K562 (cell line): ENCODE measurements at regions not wholly inside any gene's neighbourhood (a gene's known extent, or its start where the extent isn't known, plus 50 kb on each side); places are given as distances from the start of the nearest gene placed in this dataset.

Source experiments
- ATAC-seq: fragments of 200-7000 bp; cut with Tn5 transposase; 3 replicates; pipeline ENCODE4 v1.9.1; 2020; ENCODE audit warnings: moderate library complexity
- BruUV-seq: library from RNA; stranded (reverse); fragments of 400-500 nt; replicated peaks from 2 replicates; lab custom pipeline; 2021; lab: Mats Ljungman, UMichigan
- CTCF ChIA-PET: fragments of 300-600 bp; formaldehyde crosslinking; extraction: SDS; loops from one replicate; lab custom pipeline; 2021; ENCODE audit warnings: low intra/inter-chr PET ratio; lab: Yijun Ruan, JAX
- POLR2A ChIA-PET: fragments of 300-600, 350-650 bp; sonication (Branson Sonifier 250); formaldehyde crosslinking; extraction: SDS; loops from one replicate; lab custom pipeline; 2021; ENCODE audit warnings: antibody characterized with exemption, inconsistent platforms; lab: Yijun Ruan, JAX
- DNase-seq, 4 experiments: peaks; one replicate each; pipeline versions ENCODE4 v3.0.0 to v3.0.0-alpha.2; 2011 to 2018; ENCODE audit warnings: low spot score in 3 of 4, mixed read lengths in 3 of 4; ENCODE audit errors: extremely low read depth in 1 of 4
- FAIRE-seq: peaks from 2 replicates; lab custom pipeline; 2011; peaks lifted over from hg19 to GRCh38; lab: Jason Lieb, UNC
- H2AFZ ChIP-seq: 2 replicates; pipeline ENCODE4 v1.6.0; 2011; ENCODE audit warnings: low read depth, low read length, control low read depth, inconsistent platforms
- H3K27ac ChIP-seq: fragments of 200-600 bp; 3 replicates; pipeline ENCODE4 v1.8.0; 2011; ENCODE audit warnings: low read depth, mild to moderate bottlenecking, control low read depth, inconsistent platforms, low read length, moderate library complexity, mixed read lengths; ENCODE audit errors: extremely low read depth
- H3K27me3 ChIP-seq, 2 experiments: fragments of 300-600 bp in 1 of 2; 2 replicates in 1 of 2; 3 replicates in 1 of 2; pipeline versions ENCODE4 v1.6.0 to v1.8.0; 2011; ENCODE audit warnings: inconsistent platforms in 2 of 2, low read length in 2 of 2, mild to moderate bottlenecking in 1 of 2, mixed read lengths in 1 of 2, moderate library complexity in 1 of 2; ENCODE audit not compliant: control insufficient read depth in 2 of 2, insufficient read depth in 2 of 2
- H3K36me3 ChIP-seq: fragments of 300-600 bp; 3 replicates; pipeline ENCODE4 v1.8.0; 2011; ENCODE audit warnings: mild to moderate bottlenecking, low read length, inconsistent platforms; ENCODE audit not compliant: control insufficient read depth, insufficient read depth
- H3K4me1 ChIP-seq, 2 experiments: fragments of 200-600 bp in 1 of 2; replicated peaks in 1 of 2; 2 replicates in 1 of 2; 3 replicates in 1 of 2; pipeline versions ENCODE4 v1.5.1 to v1.8.0; 2011; ENCODE audit warnings: inconsistent platforms in 2 of 2, low read length in 2 of 2, mild to moderate bottlenecking in 1 of 2, mixed read lengths in 1 of 2, moderate library complexity in 1 of 2; ENCODE audit not compliant: control insufficient read depth in 2 of 2, insufficient read depth in 2 of 2
- H3K4me2 ChIP-seq: 2 replicates; pipeline ENCODE4 v1.6.1; 2011; ENCODE audit warnings: low read length, control low read depth, inconsistent platforms, mixed read lengths; ENCODE audit not compliant: insufficient read depth
- H3K4me3 ChIP-seq: fragments of 200-600 bp; sonication (generic), shearing (Covaris generic); 2 replicates; pipeline ENCODE4 v1.5.1; 2016; ENCODE audit warnings: control low read depth, inconsistent platforms
- H3K79me2 ChIP-seq: fragments of 200-600 bp; 3 replicates; pipeline ENCODE4 v1.8.0; 2011; ENCODE audit warnings: low read length, inconsistent platforms; ENCODE audit not compliant: control insufficient read depth, insufficient read depth
- H3K9ac ChIP-seq, 2 experiments: 2 replicates each; pipeline versions ENCODE4 v1.6.0 to v1.6.1; 2011; ENCODE audit warnings: low read depth in 2 of 2, low read length in 2 of 2, control low read depth in 1 of 2, inconsistent platforms in 1 of 2, mild to moderate bottlenecking in 1 of 2, mixed read lengths in 1 of 2; ENCODE audit not compliant: insufficient read depth in 1 of 2
- H3K9me1 ChIP-seq: one replicate; pipeline ENCODE4 v1.6.0; 2011; ENCODE audit warnings: inconsistent platforms, mild to moderate bottlenecking, low read length, moderate library complexity; ENCODE audit not compliant: control insufficient read depth, insufficient read depth
- H3K9me3 ChIP-seq: replicated peaks from 2 replicates; pipeline ENCODE4 v1.5.1; 2011; ENCODE audit warnings: low read depth, low read length, inconsistent platforms; ENCODE audit not compliant: control insufficient read depth, insufficient read depth
- H4K20me1 ChIP-seq: replicated peaks from 2 replicates; pipeline ENCODE4 v1.6.1; 2011; ENCODE audit warnings: low read length, inconsistent platforms, mixed read lengths; ENCODE audit not compliant: control insufficient read depth, insufficient read depth
- FOXA1 ChIP-seq: fragments of 450-650 bp; IDR thresholded peaks from 2 replicates; pipeline ENCODE4 v1.6.1; 2016; ENCODE audit warnings: mild to moderate bottlenecking, borderline replicate concordance
- MGA ChIP-seq: fragments of 450-650 bp; IDR thresholded peaks from 2 replicates; pipeline ENCODE4 v1.6.1; 2016; ENCODE audit warnings: mild to moderate bottlenecking, moderate library complexity
- NR2C1 ChIP-seq, 2 experiments: fragments of 450-650 bp; IDR thresholded peaks; 2 replicates each; pipeline ENCODE4 v1.6.1; 2017; ENCODE audit warnings: mild to moderate bottlenecking in 2 of 2, antibody characterized with exemption in 1 of 2, inconsistent platforms in 1 of 2, missing compliant biosample characterization in 1 of 2, missing genetic modification characterization in 1 of 2
- RBM39 ChIP-seq: fragments of 200-400 bp; formaldehyde crosslinking; optimal IDR thresholded peaks from 2 replicates; pipeline ENCODE3; 2018; ENCODE audit warnings: low read depth, low read length
- RHOXF2B ChIP-seq: fragments of 250-450 bp; sonication (Bioruptor Pico); conservative IDR thresholded peaks from 2 replicates; pipeline ENCODE4 v1.5.1; 2021
- WGBS: fragments of 100-300 bp; shearing (Covaris generic); methylation state at CpG from one replicate; pipeline ENCODE4 v1.1.6; 2016; ENCODE audit warnings: low coverage, mixed read lengths; ENCODE audit not compliant: insufficient coverage; ENCODE audit errors: missing lambda C conversion rate; 5-methylcytosine and 5-hydroxymethylcytosine counted together
- in situ Hi-C: fragments of 300-500 bp; cut with MboI; formaldehyde crosslinking; loops from 4 replicates; pipeline ENCODE4 v1.15.0; 2018; ENCODE audit warnings: inconsistent platforms, mixed read lengths
- intact Hi-C: fragments of 100-400 bp; cut with micrococcal nuclease; formaldehyde crosslinking; loops from 2 replicates; pipeline ENCODE4 v1.14.2; 2022

GRCh38 chr7:26022982-26023381 is 129.0 kb upstream of the NFE2L3 start:
- DNase-seq (no peak), ATAC-seq (no peak), FAIRE-seq (no peak)
- intact Hi-C loops = no loop called here
- TF ChIP-seq RHOXF2B (CRISPR knock-in tag) = no peak
- Histone ChIP-seq H2AFZ (no peak overlapping the region), H3K79me2 (no peaks in the 10 kb centered on the region), H3K9me3 (no peaks in the 10 kb centered on the region), H3K9me1 (no peaks in the 10 kb centered on the region), H3K4me1 (no peaks in the 10 kb centered on the region), H3K4me3 (no peak overlapping the region), H3K27ac (no peak overlapping the region), H3K9ac (no peak overlapping the region), H4K20me1 (no peaks in the 10 kb centered on the region), H3K27me3 (peaks cover 1 to 8% of the 10 kb centered on the region in 2 experiments), H3K36me3 (no peaks in the 10 kb centered on the region), H3K4me2 (no peak overlapping the region)
- CTCF ChIA-PET = no interaction called here
- in situ Hi-C loops = no loop called here
- 3% methylated on average over 3 of the region's 3 CpGs for WGBS
- POLR2A ChIA-PET = no interaction called here
- BruUV-seq = no TSS peak

- Histone ChIP-seq H3K27me3 (peaks cover 2 to 9% of the 10 kb centered on the region in 2 experiments; a peak in 2 of 5 replicates), H3K9ac (no peak overlapping the region), H2AFZ (no peak overlapping the region), H3K4me3 (no peak overlapping the region), H3K4me1 (no peaks in the 10 kb centered on the region), H4K20me1 (no peaks in the 10 kb centered on the region), H3K9me1 (no peaks in the 10 kb centered on the region), H3K79me2 (no peaks in the 10 kb centered on the region), H3K27ac (no peak overlapping the region), H3K36me3 (no peaks in the 10 kb centered on the region), H3K4me2 (no peak overlapping the region), H3K9me3 (no peaks in the 10 kb centered on the region)
- WGBS = 10% methylated on average over 3 of the region's 3 CpGs
- intact Hi-C loops (no loop called here), in situ Hi-C loops (no loop called here)
- FAIRE-seq (no peak), DNase-seq (no peak), ATAC-seq (no peak)
- ChIA-PET CTCF (no interaction called here), POLR2A (no interaction called here)
- no TSS peak for BruUV-seq
- TF ChIP-seq MGA (no peak), RBM39 (no peak), FOXA1 (no peak), NR2C1 (IDR thresholded peaks at IDR 0.05) (no peak), NR2C1 (tag; IDR thresholded peaks at IDR 0.05) (no peak)
These were observed 122.1 kb upstream of the NFE2L3 start for GRCh38 chr7:26029911-26030310.
